ENCODE measurements at regions not wholly inside any gene's neighbourhood (a gene's known extent, or its start where the extent isn't known, plus 50 kb on each side); places are given as distances from the start of the nearest gene placed in this dataset.

DNA sequence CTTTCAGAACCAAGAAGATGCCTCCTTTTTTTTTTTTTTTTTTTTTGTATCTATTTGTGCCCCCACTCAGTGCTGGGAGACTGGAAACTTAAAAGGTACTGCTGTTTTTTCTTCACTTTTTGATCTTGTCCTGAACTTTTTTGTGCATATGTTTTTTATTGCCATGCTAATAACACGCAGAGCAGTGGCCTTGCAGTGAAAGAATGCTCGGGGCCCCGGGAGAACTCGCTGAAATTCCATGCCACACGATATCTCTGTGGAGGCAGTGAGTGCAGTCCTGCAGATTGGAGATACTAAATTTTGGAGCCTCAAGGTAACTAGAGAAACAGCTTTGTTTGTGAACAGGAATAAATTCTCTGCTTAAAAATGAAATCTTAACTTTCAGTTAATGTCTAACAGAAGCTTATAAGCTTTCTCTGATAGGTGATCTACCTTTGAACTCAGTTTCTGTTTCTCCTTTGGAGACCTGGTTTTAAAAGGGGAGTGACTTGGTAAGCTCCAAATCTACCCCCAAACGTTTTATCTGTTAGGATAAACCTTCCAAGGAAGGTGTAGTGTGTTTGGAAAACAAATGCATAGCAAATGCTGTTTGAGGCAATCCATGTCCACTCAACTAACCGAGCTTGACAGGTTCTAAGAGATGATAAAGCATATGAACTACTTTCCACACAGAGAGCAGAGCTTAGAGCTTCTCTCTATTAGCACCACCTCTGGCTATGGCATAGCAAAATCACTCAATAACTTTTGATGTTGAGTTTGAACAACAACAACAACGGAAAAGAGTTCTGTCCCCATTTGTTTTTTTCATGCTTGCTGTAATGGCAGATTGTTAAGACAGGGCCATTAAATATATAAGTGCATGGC lies 113.7 kb upstream of the PLXNA2 start:
- H3F3A ChIP-seq (ENCODE audit: insufficient read depth, low read depth), result no peaks in the 10 kb centered on the region
- intact Hi-C loops (cut with micrococcal nuclease; ENCODE audit: unreplicated experiment), result no loop called here
- no peaks in the 10 kb centered on the region for H4K20me1 ChIP-seq (ENCODE audit: insufficient read depth)
- no peaks in the 10 kb centered on the region for H3K9me2 ChIP-seq (ENCODE audit: insufficient read depth)
- no peaks in the 10 kb centered on the region for H3K79me2 ChIP-seq (ENCODE audit: low read depth)
- H3K4me2 ChIP-seq, result no peak overlapping the region
- no peaks in the 10 kb centered on the region for H3K36me3 ChIP-seq (ENCODE audit: low read depth)
- no peak for DNase-seq
- BruUV-seq (replicated peaks), result no TSS peak
- no peak overlapping the region for H3K27ac ChIP-seq
- no peaks in the 10 kb centered on the region for H3K9me3 ChIP-seq (ENCODE audit: insufficient read depth, low read depth)
- H3K4me1 ChIP-seq (replicated peaks; ENCODE audit: insufficient read depth), result no peaks in the 10 kb centered on the region
- H3K4me3 ChIP-seq, result no peak overlapping the region
- TF ChIP-seq, protein P1, sequence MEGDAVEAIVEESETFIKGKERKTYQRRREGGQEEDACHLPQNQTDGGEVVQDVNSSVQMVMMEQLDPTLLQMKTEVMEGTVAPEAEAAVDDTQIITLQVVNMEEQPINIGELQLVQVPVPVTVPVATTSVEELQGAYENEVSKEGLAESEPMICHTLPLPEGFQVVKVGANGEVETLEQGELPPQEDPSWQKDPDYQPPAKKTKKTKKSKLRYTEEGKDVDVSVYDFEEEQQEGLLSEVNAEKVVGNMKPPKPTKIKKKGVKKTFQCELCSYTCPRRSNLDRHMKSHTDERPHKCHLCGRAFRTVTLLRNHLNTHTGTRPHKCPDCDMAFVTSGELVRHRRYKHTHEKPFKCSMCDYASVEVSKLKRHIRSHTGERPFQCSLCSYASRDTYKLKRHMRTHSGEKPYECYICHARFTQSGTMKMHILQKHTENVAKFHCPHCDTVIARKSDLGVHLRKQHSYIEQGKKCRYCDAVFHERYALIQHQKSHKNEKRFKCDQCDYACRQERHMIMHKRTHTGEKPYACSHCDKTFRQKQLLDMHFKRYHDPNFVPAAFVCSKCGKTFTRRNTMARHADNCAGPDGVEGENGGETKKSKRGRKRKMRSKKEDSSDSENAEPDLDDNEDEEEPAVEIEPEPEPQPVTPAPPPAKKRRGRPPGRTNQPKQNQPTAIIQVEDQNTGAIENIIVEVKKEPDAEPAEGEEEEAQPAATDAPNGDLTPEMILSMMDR (conservative IDR thresholded peaks at IDR 0.05), result no peak
- TF ChIP-seq EZH2 (IDR thresholded peaks at IDR 0.05; ENCODE audit: low read depth), result no peak
- ChIA-PET CTCF (no interaction called here), POLR2A (ENCODE audit: unreplicated experiment) (no interaction called here)
- H2AFZ ChIP-seq, result no peak overlapping the region
- H3K27me3 ChIP-seq (ENCODE audit: insufficient read depth, low read depth), result peaks cover 50% of the 10 kb centered on the region

DNA sequence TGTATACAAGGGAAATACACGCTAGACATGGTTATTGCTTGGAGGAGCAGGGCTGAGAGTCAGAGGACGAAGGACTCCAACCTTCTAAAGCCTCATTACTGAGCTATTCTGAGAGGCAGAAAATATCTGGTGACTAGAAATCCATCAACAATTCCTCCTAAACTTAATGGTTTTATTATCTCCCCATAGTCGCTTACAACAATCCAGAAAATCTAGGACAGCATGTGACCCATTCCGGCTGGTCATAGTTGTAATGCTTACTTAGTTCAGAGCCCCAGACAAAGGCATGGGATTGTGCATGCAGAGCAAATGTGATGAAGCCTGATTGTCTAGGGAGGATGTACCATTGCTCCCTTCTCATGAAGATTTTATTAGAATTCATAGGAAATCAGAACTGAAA lies 114.5 kb upstream of the PLXNA2 start:
- intact Hi-C loops (cut with micrococcal nuclease; ENCODE audit: unreplicated experiment), result no loop called here
- no peaks in the 10 kb centered on the region for H3K9me3 ChIP-seq (ENCODE audit: insufficient read depth, low read depth)
- no peak overlapping the region for H3K4me2 ChIP-seq
- no peaks in the 10 kb centered on the region for H3K36me3 ChIP-seq (ENCODE audit: low read depth)
- TF ChIP-seq, protein P1 (conservative IDR thresholded peaks at IDR 0.05), result no peak
- TF ChIP-seq EZH2 (IDR thresholded peaks at IDR 0.05; ENCODE audit: low read depth), result no peak
- peaks cover 54% of the 10 kb centered on the region for H3K27me3 ChIP-seq (ENCODE audit: insufficient read depth, low read depth)
- H3K9me2 ChIP-seq (ENCODE audit: insufficient read depth), result no peaks in the 10 kb centered on the region
- H2AFZ ChIP-seq, result no peak overlapping the region
- H3F3A ChIP-seq (ENCODE audit: insufficient read depth, low read depth), result no peaks in the 10 kb centered on the region
- H3K4me3 ChIP-seq, result no peak overlapping the region
- CTCF ChIA-PET, result no interaction called here
- DNase-seq, result no peak
- H3K4me1 ChIP-seq (replicated peaks; ENCODE audit: insufficient read depth), result no peaks in the 10 kb centered on the region
- H3K27ac ChIP-seq, result no peak overlapping the region
- no peaks in the 10 kb centered on the region for H4K20me1 ChIP-seq (ENCODE audit: insufficient read depth)
- BruUV-seq (replicated peaks), result no TSS peak
- POLR2A ChIA-PET (ENCODE audit: unreplicated experiment), result no interaction called here
- no peaks in the 10 kb centered on the region for H3K79me2 ChIP-seq (ENCODE audit: low read depth)

DNA sequence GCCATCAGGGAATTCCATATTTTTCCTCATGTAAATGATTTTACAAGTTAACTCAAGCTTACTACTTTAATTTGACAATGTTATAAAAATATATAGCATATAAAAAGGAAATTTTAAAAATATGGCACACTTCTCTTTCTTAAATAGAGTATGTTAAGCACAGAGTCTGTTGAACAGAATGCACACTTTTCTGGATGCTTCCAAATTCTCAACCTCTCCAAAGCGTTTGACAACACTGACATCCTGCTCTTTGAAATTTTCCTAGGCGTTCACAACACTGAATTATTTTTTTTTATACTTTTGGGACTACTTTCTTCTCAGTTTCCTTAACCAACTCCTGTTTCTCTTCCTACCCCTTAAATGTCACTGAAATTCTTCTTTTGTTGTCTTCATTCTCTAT lies 117.8 kb upstream of the PLXNA2 start:
- Histone ChIP-seq H3K4me2 (no peak overlapping the region), H3K27ac (no peak overlapping the region), H3F3A (ENCODE audit: insufficient read depth, low read depth) (no peaks in the 10 kb centered on the region), H2AFZ (no peak overlapping the region), H3K36me3 (ENCODE audit: low read depth) (no peaks in the 10 kb centered on the region), H3K9me3 (ENCODE audit: insufficient read depth, low read depth) (no peaks in the 10 kb centered on the region), H3K4me1 (replicated peaks; ENCODE audit: insufficient read depth) (no peaks in the 10 kb centered on the region), H3K79me2 (ENCODE audit: low read depth) (no peaks in the 10 kb centered on the region), H3K4me3 (no peak overlapping the region), H3K27me3 (ENCODE audit: insufficient read depth, low read depth) (peaks cover 61% of the 10 kb centered on the region), H4K20me1 (ENCODE audit: insufficient read depth) (no peaks in the 10 kb centered on the region), H3K9me2 (ENCODE audit: insufficient read depth) (no peaks in the 10 kb centered on the region)
- ChIA-PET CTCF (no interaction called here), POLR2A (ENCODE audit: unreplicated experiment) (no interaction called here)
- no peak for DNase-seq
- BruUV-seq (replicated peaks), result no TSS peak
- no peak for TF ChIP-seq EZH2 (IDR thresholded peaks at IDR 0.05; ENCODE audit: low read depth)
- TF ChIP-seq, protein P1 (conservative IDR thresholded peaks at IDR 0.05), result no peak
- intact Hi-C loops (cut with micrococcal nuclease; ENCODE audit: unreplicated experiment), result no loop called here

Measured in PC-9 (cell line).